H1 (cell line): ENCODE measurements at regions not wholly inside any gene's neighbourhood (a gene's known extent, or its start where the extent isn't known, plus 50 kb on each side); places are given as distances from the start of the nearest gene placed in this dataset.
"Not testable (repeated sequence)": the region's sequence is repeated elsewhere in the genome, so short reads cannot be mapped to it uniquely, and the experiment has no call there.

Experiments
- CTCF ChIA-PET: fragments of 300-600 bp; sonication (Branson Sonifier 250); formaldehyde crosslinking; loops from one replicate; lab custom pipeline; 2021; ENCODE audit not compliant: partially characterized antibody; lab: Charles Lee
- POLR2A ChIA-PET: fragments of 300-600 bp; sonication (Branson Sonifier 250); formaldehyde crosslinking; loops from one replicate; lab custom pipeline; 2021; ENCODE audit warnings: inconsistent platforms; ENCODE audit not compliant: partially characterized antibody; lab: Charles Lee
- DNase-seq, 2 experiments: peaks; one replicate each; pipeline versions ENCODE4 v3.0.0 to v3.0.0-alpha.2; 2010 to 2022; ENCODE audit warnings: low spot score in 2 of 2, low read depth in 1 of 2, mixed read lengths in 1 of 2
- FAIRE-seq: peaks from 2 replicates; lab custom pipeline; 2011; peaks lifted over from hg19 to GRCh38; lab: Jason Lieb, UNC
- H2AFZ ChIP-seq: 2 replicates; pipeline ENCODE4 v1.8.1; 2012; ENCODE audit warnings: low read length, inconsistent platforms
- H2AK5ac ChIP-seq: 2 replicates; pipeline ENCODE4 v1.6.1; 2013; ENCODE audit warnings: low read depth, low read length
- H2BK120ac ChIP-seq: replicated peaks from 2 replicates; pipeline ENCODE3; 2013; ENCODE audit warnings: low read depth, low read length, inconsistent platforms
- H2BK12ac ChIP-seq: 2 replicates; pipeline ENCODE4 v1.6.1; 2013; ENCODE audit warnings: low read depth, low read length
- H2BK15ac ChIP-seq: 2 replicates; pipeline ENCODE4 v1.6.1; 2013; ENCODE audit warnings: low read length
- H2BK20ac ChIP-seq: 2 replicates; pipeline ENCODE4 v1.6.1; 2013; ENCODE audit warnings: low read length
- H2BK5ac ChIP-seq: 2 replicates; pipeline ENCODE4 v1.6.1; 2013; ENCODE audit warnings: low read depth, low read length
- H3K14ac ChIP-seq: 2 replicates; pipeline ENCODE4 v1.6.1; 2013; ENCODE audit warnings: inconsistent platforms; ENCODE audit not compliant: insufficient read length
- H3K18ac ChIP-seq: 2 replicates; pipeline ENCODE4 v1.6.1; 2013; ENCODE audit warnings: low read length; ENCODE audit errors: extremely low read depth
- H3K23ac ChIP-seq: 2 replicates; pipeline ENCODE4 v1.6.1; 2013; ENCODE audit warnings: inconsistent platforms; ENCODE audit not compliant: insufficient read length
- H3K23me2 ChIP-seq: 2 replicates; pipeline ENCODE4 v1.6.1; 2013; ENCODE audit warnings: low read depth, low read length
- H3K27ac ChIP-seq: 2 replicates; pipeline ENCODE4 v1.6.1; 2011; ENCODE audit warnings: low read depth, low read length, inconsistent platforms
- H3K27me3 ChIP-seq, 4 experiments: replicated peaks in 1 of 4; 1 replicate in 1 of 4; 2 replicates in 3 of 4; pipeline versions ENCODE4 v1.6.1 to v1.8.1; 2011 to 2013; ENCODE audit warnings: low read length in 3 of 4, mild to moderate bottlenecking in 3 of 4, inconsistent platforms in 2 of 4, mixed read lengths in 2 of 4, moderate library complexity in 1 of 4; ENCODE audit not compliant: control insufficient read depth in 3 of 4, insufficient read depth in 3 of 4; ENCODE audit errors: extremely low read depth in 1 of 4
- H3K36me3 ChIP-seq, 4 experiments: 2 replicates each; pipeline versions ENCODE4 v1.6.1 to v1.8.1; 2011 to 2013; ENCODE audit warnings: mild to moderate bottlenecking in 4 of 4, low read length in 3 of 4, moderate library complexity in 2 of 4, control low read depth in 1 of 4, inconsistent platforms in 1 of 4; ENCODE audit not compliant: insufficient read depth in 4 of 4, control insufficient read depth in 2 of 4
- H3K4ac ChIP-seq: replicated peaks from 2 replicates; pipeline ENCODE3; 2013; ENCODE audit warnings: low read length, low read depth, mixed read lengths, inconsistent platforms; ENCODE audit not compliant: insufficient read length
- H3K4me1 ChIP-seq, 4 experiments: replicated peaks in 1 of 4; 1 replicate in 1 of 4; 2 replicates in 3 of 4; pipeline versions ENCODE4 v1.6.1 to v1.8.1; 2011 to 2013; ENCODE audit warnings: low read length in 3 of 4, inconsistent platforms in 2 of 4, mixed read lengths in 1 of 4; ENCODE audit not compliant: insufficient read depth in 4 of 4, control insufficient read depth in 3 of 4
- H3K4me2 ChIP-seq, 2 experiments: 2 replicates each; pipeline versions ENCODE4 v1.6.1 to v1.8.1; 2011 to 2013; ENCODE audit warnings: low read depth in 2 of 2, low read length in 2 of 2, control low read depth in 1 of 2, inconsistent platforms in 1 of 2, mild to moderate bottlenecking in 1 of 2; ENCODE audit not compliant: insufficient read depth in 1 of 2
- H3K4me3 ChIP-seq, 4 experiments: fragments of 200-600, 300-600 bp in 1 of 4; sonication (generic), shearing (Covaris generic), sonication (Bioruptor Twin) in 1 of 4; 2 replicates each; pipeline versions ENCODE4 v1.5.1 to v1.8.1; 2011 to 2016; ENCODE audit warnings: low read length in 4 of 4, low read depth in 3 of 4, control low read depth in 2 of 4, inconsistent platforms in 2 of 4, mild to moderate bottlenecking in 2 of 4, mixed read lengths in 1 of 4, moderate library complexity in 1 of 4; ENCODE audit not compliant: insufficient read depth in 2 of 4; ENCODE audit errors: extremely low read depth in 1 of 4
- H3K56ac ChIP-seq: replicated peaks from 2 replicates; pipeline ENCODE3; 2013; ENCODE audit warnings: low read depth, mild to moderate bottlenecking, mixed read lengths, low read length, inconsistent platforms; ENCODE audit not compliant: insufficient read length
- H3K79me1 ChIP-seq: 2 replicates; pipeline ENCODE4 v1.6.1; 2013; ENCODE audit warnings: low read depth, low read length, control low read depth
- H3K79me2 ChIP-seq, 2 experiments: 2 replicates each; pipeline versions ENCODE4 v1.6.1 to v1.8.1; 2012 to 2013; ENCODE audit warnings: low read length in 2 of 2, mild to moderate bottlenecking in 2 of 2, inconsistent platforms in 1 of 2; ENCODE audit not compliant: insufficient read depth in 2 of 2, control insufficient read depth in 1 of 2
- H3K9ac ChIP-seq, 4 experiments: replicated peaks in 1 of 4; 1 replicate in 1 of 4; 2 replicates in 3 of 4; pipeline versions ENCODE4 v1.6.1 to v1.8.1; 2011 to 2013; ENCODE audit warnings: low read depth in 3 of 4, low read length in 3 of 4, control low read depth in 2 of 4, mild to moderate bottlenecking in 2 of 4, moderate library complexity in 2 of 4, inconsistent platforms in 1 of 4; ENCODE audit errors: extremely low read depth in 1 of 4
- H3K9me3 ChIP-seq, 2 experiments: 2 replicates each; pipeline versions ENCODE4 v1.6.1 to v1.8.1; 2012 to 2013; ENCODE audit warnings: mild to moderate bottlenecking in 2 of 2, moderate library complexity in 2 of 2, control low read depth in 1 of 2, inconsistent platforms in 1 of 2, low read depth in 1 of 2, low read length in 1 of 2, mixed read lengths in 1 of 2; ENCODE audit not compliant: insufficient read depth in 2 of 2
- H4K20me1 ChIP-seq, 2 experiments: replicated peaks in 1 of 2; 2 replicates each; pipeline versions ENCODE3 to v1.8.1; 2011 to 2013; ENCODE audit warnings: inconsistent platforms in 2 of 2, low read length in 2 of 2, mild to moderate bottlenecking in 1 of 2; ENCODE audit not compliant: insufficient read depth in 2 of 2, control insufficient read depth in 1 of 2
- H4K5ac ChIP-seq: 2 replicates; pipeline ENCODE4 v1.6.1; 2013; ENCODE audit warnings: low read length, low read depth, mixed read lengths, inconsistent platforms; ENCODE audit not compliant: insufficient read length
- H4K8ac ChIP-seq: 2 replicates; pipeline ENCODE4 v1.8.0; 2013; ENCODE audit warnings: mild to moderate bottlenecking, moderate library complexity, low read length, inconsistent platforms; ENCODE audit not compliant: insufficient read depth; ENCODE audit errors: extremely low read depth
- H4K91ac ChIP-seq: replicated peaks from 2 replicates; pipeline ENCODE3; 2013; ENCODE audit warnings: low read length, mixed read lengths, inconsistent platforms; ENCODE audit not compliant: insufficient read length
- CEBPB ChIP-seq: IDR thresholded peaks from 2 replicates; pipeline ENCODE4 v1.6.1; 2012; ENCODE audit warnings: low read depth, low read length
- KDM5A ChIP-seq: fragments of 200-600 bp; IDR thresholded peaks from 2 replicates; pipeline ENCODE4 v1.7.1; 2012; ENCODE audit warnings: mild to moderate bottlenecking, low read length, inconsistent platforms, mixed read lengths
- MAFK ChIP-seq: IDR thresholded peaks from 2 replicates; pipeline ENCODE4 v1.6.1; 2012; ENCODE audit warnings: low read depth, mild to moderate bottlenecking, improper control_type of control experiment, low read length
- NANOG ChIP-seq: IDR thresholded peaks from 2 replicates; pipeline ENCODE4 v1.6.1; 2011; ENCODE audit warnings: low read length, low read depth, mild to moderate bottlenecking, inconsistent platforms; ENCODE audit not compliant: insufficient read depth, poor library complexity, severe bottlenecking
- RAD21 ChIP-seq, 2 experiments: IDR thresholded peaks in 1 of 2; conservative IDR thresholded peaks in 1 of 2; 2 replicates each; pipeline ENCODE4 v1.6.1; 2011; ENCODE audit warnings: low read depth in 2 of 2, low read length in 2 of 2, improper control_type of control experiment in 1 of 2, inconsistent platforms in 1 of 2, mild to moderate bottlenecking in 1 of 2, moderate library complexity in 1 of 2
- SIX5 ChIP-seq: IDR thresholded peaks from 2 replicates; pipeline ENCODE4 v1.6.1; 2011; ENCODE audit warnings: mild to moderate bottlenecking, low read depth, low read length
- WGBS, 2 experiments: shearing (Covaris generic) in 1 of 2; methylation state at CpG; one replicate each; pipeline versions ENCODE4 v1.1.6 to v1.1.7; 2013 to 2015; ENCODE audit warnings: low lambda C conversion rate in 2 of 2, mixed read lengths in 2 of 2, inconsistent platforms in 1 of 2, low coverage in 1 of 2, missing lambda C conversion rate in 1 of 2; ENCODE audit not compliant: insufficient replicate concordance in 2 of 2, insufficient coverage in 1 of 2, insufficient read length in 1 of 2; ENCODE audit errors: extremely low coverage in 1 of 2, missing lambda C conversion rate in 1 of 2; 5-methylcytosine and 5-hydroxymethylcytosine counted together

- TF ChIP-seq KDM5A (no peak), SIX5 (no peak), NANOG (no peak), MAFK (no peak), CEBPB (no peak), RAD21 (IDR thresholded peaks at IDR 0.05 in 1 of 2, conservative IDR thresholded peaks at IDR 0.05 in 1 of 2; ENCODE audit: low read depth in 2 of 2, low read length in 2 of 2) (no peak)
Observed at GRCh38 chr2:234391625-234392024, 105.3 kb downstream of the ARL4C start (continued).

GRCh38 chr2:234389661-234390060 lies 107.2 kb downstream of the ARL4C start:
- DNase-seq, H3K18ac ChIP-seq, H3K27me3 ChIP-seq, POLR2A ChIA-PET, H2BK5ac ChIP-seq, H2BK120ac ChIP-seq, H3K14ac ChIP-seq, H2AK5ac ChIP-seq, H4K91ac ChIP-seq, H3K9ac ChIP-seq, FAIRE-seq, H3K23me2 ChIP-seq, H3K56ac ChIP-seq, H4K5ac ChIP-seq, CTCF ChIA-PET, H3K36me3 ChIP-seq, H3K79me1 ChIP-seq, H3K9me3 ChIP-seq, H2BK20ac ChIP-seq, H4K20me1 ChIP-seq, H3K23ac ChIP-seq, H3K27ac ChIP-seq, H2AFZ ChIP-seq, H2BK12ac ChIP-seq, H3K79me2 ChIP-seq, H3K4me2 ChIP-seq, H3K4me3 ChIP-seq, H4K8ac ChIP-seq, H2BK15ac ChIP-seq, H3K4me1 ChIP-seq, H3K4ac ChIP-seq: not testable (repeated sequence)
- 91% methylated on average over 3 of the region's 3 CpGs; no CpG with 5 or more reads in 1 of the 2 experiments for WGBS, 2 experiments
